Activated CD4-positive, alpha-beta memory T cell treated with anti-CD3 and anti-CD28 coated beads, Interleukin-2, amount 10 ng/mL, durations not matched to agents 7 days and 5 days (primary cell): ENCODE measurements at regions not wholly inside any gene's neighbourhood (a gene's known extent, or its start where the extent isn't known, plus 50 kb on each side); places are given as distances from the start of the nearest gene placed in this dataset.

ENCODE experiments used
- CTCF ChIA-PET: fragments of 350-600 bp; sonication (Branson Sonifier 250); formaldehyde crosslinking; loops from one replicate; lab custom pipeline; 2021; ENCODE audit warnings: antibody characterized with exemption, inconsistent platforms; lab: Charles Lee
- POLR2A ChIA-PET: fragments of 350-600 bp; sonication (Branson Sonifier 250); formaldehyde crosslinking; loops from one replicate; lab custom pipeline; 2021; ENCODE audit warnings: antibody characterized with exemption; lab: Charles Lee
- DNase-seq: peaks from one replicate; pipeline ENCODE4 v3.0.0-alpha.2; 2020
- H3K27ac Mint-ChIP-seq: one replicate; pipeline ENCODE4 v1.8.0; 2021; ENCODE audit warnings: mild to moderate bottlenecking, mixed read lengths
- H3K27me3 Mint-ChIP-seq: one replicate; pipeline ENCODE4 v1.8.0; 2021; ENCODE audit warnings: mixed read lengths
- H3K36me3 Mint-ChIP-seq: one replicate; pipeline ENCODE4 v1.8.0; 2021; ENCODE audit warnings: low read depth, mixed read lengths
- H3K4me1 Mint-ChIP-seq: one replicate; pipeline ENCODE4 v1.8.0; 2021; ENCODE audit warnings: mixed read lengths
- H3K4me3 Mint-ChIP-seq: one replicate; pipeline ENCODE4 v1.8.0; 2021; ENCODE audit warnings: mild to moderate bottlenecking, mixed read lengths
- H3K9me3 Mint-ChIP-seq: one replicate; pipeline ENCODE4 v1.8.0; 2021; ENCODE audit warnings: mixed read lengths

DNA sequence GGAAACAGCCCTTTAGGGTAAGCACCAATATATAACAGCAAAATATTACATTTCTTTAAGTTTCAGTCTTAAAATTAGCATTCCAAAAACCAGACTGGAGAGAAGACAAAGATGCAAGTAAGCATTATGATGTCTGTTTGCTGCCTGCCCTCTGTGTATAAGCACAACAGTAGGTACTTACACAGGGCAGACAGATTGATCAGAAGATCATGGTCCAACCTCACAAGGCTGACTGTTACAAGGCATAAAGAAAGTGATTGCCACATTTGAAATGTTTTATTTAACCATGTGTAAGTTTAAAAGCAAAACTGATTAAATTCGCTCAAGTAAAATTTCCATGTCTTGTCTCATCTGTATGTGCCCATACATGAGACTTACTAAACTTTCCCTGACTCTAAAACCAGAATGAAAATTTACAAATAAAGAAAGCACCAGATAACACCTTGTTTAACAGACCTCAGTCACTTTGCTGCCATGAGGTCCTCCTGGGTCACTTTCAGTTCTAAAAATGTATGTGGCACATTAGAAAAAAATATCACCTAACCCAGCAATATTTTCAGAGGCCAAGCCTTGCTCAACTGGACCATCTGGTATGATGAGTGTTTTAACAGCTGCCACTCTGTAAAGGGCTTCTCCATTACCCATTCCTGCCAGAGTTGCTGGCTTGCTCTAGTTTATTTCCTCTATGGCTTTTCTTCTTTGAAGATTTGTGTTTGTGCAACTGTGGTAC, 297.0 kb downstream of the RBM26 start:
- CTCF ChIA-PET = no interaction called here
- H3K27me3 Mint-ChIP-seq = peaks cover 4% of the 10 kb centered on the region
- H3K9me3 Mint-ChIP-seq = no peaks in the 10 kb centered on the region

DNA sequence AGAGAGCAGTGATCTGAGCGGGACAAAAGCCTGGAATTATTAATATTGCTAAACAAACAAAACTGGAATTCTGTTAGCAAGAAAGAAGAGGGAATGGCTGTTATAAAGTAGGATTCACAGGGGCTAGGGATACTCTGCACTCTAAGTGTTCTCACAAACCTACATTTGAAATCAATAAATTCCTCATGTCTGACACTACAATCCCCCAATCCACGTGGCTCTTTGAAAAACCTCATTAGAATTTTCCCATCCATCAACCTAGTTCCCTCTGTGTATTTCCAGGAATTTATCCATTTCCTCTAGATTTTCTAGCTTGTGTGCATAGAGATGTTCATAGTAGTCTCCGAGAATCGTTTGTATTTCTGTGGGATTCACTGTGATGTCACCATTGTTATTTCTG, 307.5 kb downstream of the RBM26 start:
- H3K4me3 Mint-ChIP-seq = no peak overlapping the region
- CTCF ChIA-PET = no interaction called here
- no peak overlapping the region for H3K27ac Mint-ChIP-seq
- H3K9me3 Mint-ChIP-seq = no peaks in the 10 kb centered on the region
- POLR2A ChIA-PET = no interaction called here
- peaks cover 4% of the 10 kb centered on the region for H3K27me3 Mint-ChIP-seq
- no peak for DNase-seq
- H3K4me1 Mint-ChIP-seq = no peaks in the 10 kb centered on the region
- no peaks in the 10 kb centered on the region for H3K36me3 Mint-ChIP-seq

More for the DNA sequence above, 297.0 kb downstream of the RBM26 start:
- Mint-ChIP-seq H3K4me1 (no peaks in the 10 kb centered on the region), H3K36me3 (no peaks in the 10 kb centered on the region), H3K4me3 (no peak overlapping the region), H3K27ac (no peak overlapping the region)
- no peak for DNase-seq
- POLR2A ChIA-PET = no interaction called here

DNA sequence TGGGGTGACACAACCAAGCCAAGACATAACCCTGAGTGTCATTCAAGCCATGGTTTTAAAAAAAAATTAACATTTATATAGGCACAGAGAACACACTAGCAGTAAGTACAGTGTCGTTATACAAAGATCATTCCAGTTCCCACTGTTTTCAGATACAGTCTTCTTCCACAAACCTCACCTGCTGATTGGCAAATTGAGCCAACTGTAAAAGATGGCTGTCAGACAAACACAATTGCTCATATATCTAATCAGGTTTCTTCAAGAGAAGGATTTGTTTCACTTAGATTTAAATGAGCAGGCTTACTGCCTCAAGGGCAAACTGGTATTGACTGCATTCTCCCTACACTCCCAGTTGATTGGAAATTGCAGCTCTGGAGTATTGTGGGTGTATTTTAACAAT, 308.9 kb downstream of the RBM26 start:
- Mint-ChIP-seq H3K4me1 (no peaks in the 10 kb centered on the region), H3K4me3 (no peak overlapping the region), H3K27me3 (peaks cover 4% of the 10 kb centered on the region), H3K9me3 (no peaks in the 10 kb centered on the region), H3K36me3 (no peaks in the 10 kb centered on the region), H3K27ac (no peak overlapping the region)
- DNase-seq = no peak
- POLR2A ChIA-PET = no interaction called here
- CTCF ChIA-PET = no interaction called here

DNA sequence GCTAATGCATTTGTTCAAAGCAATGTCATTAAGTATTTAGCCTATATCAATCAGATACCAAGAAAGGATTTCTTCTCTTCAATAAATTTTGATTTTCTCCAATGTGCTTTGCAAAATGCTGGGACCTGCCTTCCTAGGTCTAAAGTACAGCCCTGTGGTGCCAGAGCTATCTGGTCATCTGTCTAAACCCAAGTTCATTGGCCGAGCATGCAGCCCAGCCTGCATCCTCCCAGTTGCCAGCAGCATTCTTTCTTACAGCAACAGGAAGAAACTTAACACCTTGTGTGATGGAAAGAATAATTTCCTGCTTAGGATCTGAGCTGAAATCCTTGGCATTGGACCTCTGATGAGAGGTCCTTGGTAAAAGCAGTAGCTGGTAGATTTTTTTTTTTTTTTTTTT, 310.0 kb downstream of the RBM26 start:
- Mint-ChIP-seq H3K27me3 (peaks cover 6% of the 10 kb centered on the region), H3K27ac (no peak overlapping the region), H3K36me3 (no peaks in the 10 kb centered on the region), H3K4me1 (no peaks in the 10 kb centered on the region), H3K9me3 (no peaks in the 10 kb centered on the region), H3K4me3 (no peak overlapping the region)
- CTCF ChIA-PET = no interaction called here
- POLR2A ChIA-PET = no interaction called here
- DNase-seq = no peak

DNA sequence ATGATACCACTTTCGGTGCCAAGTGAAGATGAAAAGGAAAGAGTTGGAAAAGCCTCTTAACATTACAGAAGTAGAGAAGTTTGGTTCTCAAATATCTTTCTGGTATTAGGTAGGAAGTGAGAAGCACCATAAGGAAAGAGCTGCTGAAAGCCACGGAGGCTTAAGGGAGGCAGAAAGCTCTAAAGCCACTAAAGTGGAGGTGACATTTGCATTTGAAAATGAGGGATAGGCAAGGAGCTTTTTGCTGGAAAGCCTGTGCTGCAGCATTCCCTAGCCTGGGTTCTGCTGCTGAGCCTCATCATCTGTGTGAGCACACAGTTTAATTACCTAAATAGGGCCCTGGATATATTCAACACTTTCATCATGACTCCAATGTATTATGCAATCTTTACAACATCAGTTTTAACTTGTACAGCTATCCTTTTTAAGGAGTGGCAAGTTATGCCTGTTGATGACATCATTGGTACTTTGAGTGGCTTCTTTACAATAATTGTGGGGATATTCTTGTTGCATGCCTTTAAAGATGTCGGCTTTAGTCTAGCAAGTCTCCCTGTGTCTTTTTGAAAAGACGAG, 315.4 kb downstream of the RBM26 start:
- ChIA-PET CTCF (no interaction called here), POLR2A (no interaction called here)
- Mint-ChIP-seq H3K36me3 (no peaks in the 10 kb centered on the region), H3K27ac (no peak overlapping the region), H3K4me1 (no peaks in the 10 kb centered on the region), H3K9me3 (no peaks in the 10 kb centered on the region), H3K4me3 (no peak overlapping the region), H3K27me3 (peaks cover 24% of the 10 kb centered on the region)
- DNase-seq = no peak

DNA sequence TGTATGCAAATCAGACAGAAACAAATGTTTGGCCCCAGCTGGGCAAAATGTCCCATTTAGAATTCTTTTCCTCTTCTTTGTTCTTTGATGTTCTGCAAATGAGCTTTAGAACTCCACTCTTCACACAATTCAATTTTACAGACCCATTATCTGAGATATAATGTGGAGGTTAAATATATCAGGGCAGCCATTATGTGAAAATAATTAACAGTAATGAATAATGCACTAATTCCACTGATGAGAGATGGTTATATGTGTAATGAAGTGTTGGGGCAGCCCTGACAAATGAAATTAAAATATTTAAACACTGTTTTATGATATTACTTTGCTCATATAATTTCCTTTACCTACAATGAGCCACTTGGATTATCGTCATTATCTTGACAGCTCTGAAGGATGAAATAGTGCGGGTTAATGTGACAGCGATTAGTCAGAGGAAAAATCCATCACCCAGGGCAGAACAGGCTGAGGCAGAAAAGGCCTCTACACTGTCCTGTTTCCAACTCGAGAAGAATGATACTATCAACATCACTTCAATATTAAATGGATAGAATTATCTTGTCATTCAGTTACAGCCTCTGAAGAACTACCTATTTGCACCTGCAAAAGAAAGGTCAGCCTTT, 321.1 kb downstream of the RBM26 start:
- peaks cover 11% of the 10 kb centered on the region for H3K27me3 Mint-ChIP-seq
- H3K9me3 Mint-ChIP-seq = no peaks in the 10 kb centered on the region
- ChIA-PET POLR2A (no interaction called here), CTCF (no interaction called here)
- H3K27ac Mint-ChIP-seq = no peak overlapping the region
- H3K4me3 Mint-ChIP-seq = no peak overlapping the region
- no peak for DNase-seq
- peaks cover 6% of the 10 kb centered on the region for H3K4me1 Mint-ChIP-seq
- no peaks in the 10 kb centered on the region for H3K36me3 Mint-ChIP-seq

DNA sequence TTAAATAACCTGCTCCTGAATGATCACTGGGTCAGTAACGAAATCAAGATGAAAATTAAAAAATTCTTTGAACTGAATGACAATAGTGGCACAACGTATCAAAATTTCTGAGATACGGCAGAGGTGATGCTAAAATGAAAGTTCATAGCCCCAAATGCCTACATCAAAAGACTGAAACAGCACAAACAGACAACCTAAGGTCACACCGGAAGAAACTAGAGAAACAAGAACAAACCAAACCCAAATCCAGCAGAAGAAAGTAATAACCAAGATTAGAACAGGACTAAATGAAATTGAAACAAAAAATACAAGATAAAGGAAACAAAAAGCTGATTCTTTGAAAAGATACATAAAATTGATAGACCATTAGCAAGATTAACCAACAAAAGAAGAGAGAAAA, 324.1 kb downstream of the RBM26 start:
- Mint-ChIP-seq H3K36me3 (no peaks in the 10 kb centered on the region), H3K27ac (no peak overlapping the region), H3K9me3 (no peaks in the 10 kb centered on the region), H3K27me3 (no peaks in the 10 kb centered on the region), H3K4me1 (peaks cover 20% of the 10 kb centered on the region), H3K4me3 (no peak overlapping the region)
- DNase-seq = no peak
- ChIA-PET POLR2A (no interaction called here), CTCF (no interaction called here)

DNA sequence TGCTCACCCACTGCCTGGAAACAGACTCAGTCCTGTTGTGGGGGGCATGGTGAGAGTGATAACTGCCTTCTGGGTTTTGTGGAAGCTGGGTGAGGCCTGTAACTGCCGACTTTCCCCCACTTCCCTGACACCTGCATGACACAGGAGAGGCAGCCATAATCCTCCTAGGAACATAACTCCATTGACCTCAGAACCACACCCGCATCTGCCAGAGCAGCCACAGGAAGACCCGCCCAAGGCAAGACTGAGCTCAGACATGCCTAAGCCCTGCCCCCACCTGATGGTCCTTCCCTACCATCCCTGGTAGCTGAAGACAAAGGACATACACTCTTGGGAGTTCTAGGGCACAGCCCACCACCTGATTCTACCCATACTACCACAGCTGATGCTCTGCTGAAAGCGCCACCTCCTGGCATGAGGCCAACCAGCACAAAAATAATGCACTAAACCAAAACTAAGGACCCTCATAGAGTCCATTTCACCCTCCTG, 326.7 kb downstream of the RBM26 start:
- peaks cover 4% of the 10 kb centered on the region for H3K27me3 Mint-ChIP-seq
- DNase-seq = no peak
- ChIA-PET CTCF (no interaction called here), POLR2A (no interaction called here)
- H3K36me3 Mint-ChIP-seq = no peaks in the 10 kb centered on the region
- no peaks in the 10 kb centered on the region for H3K9me3 Mint-ChIP-seq
- no peak overlapping the region for H3K4me3 Mint-ChIP-seq
- H3K4me1 Mint-ChIP-seq = peaks cover 20% of the 10 kb centered on the region
- no peak overlapping the region for H3K27ac Mint-ChIP-seq

DNA sequence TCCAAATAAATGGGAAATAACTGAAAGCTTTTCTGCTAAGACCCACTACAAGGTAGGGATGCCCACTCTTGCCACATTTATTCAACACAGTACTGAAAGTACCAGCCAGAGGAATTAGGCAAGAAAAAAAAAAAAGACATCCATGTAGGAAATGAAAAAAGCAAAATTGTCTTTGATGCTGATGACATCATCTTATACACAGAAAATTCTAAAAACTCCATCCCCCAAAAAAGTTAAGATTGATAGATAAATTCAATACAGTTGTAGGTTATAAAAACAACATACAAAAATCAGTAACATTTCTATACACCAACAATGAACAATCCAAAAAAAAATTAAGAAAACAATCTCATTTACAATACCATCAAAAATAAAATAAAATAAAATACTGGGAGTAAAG, 330.4 kb downstream of the RBM26 start:
- no peak overlapping the region for H3K27ac Mint-ChIP-seq
- H3K9me3 Mint-ChIP-seq = no peaks in the 10 kb centered on the region
- ChIA-PET CTCF (no interaction called here), POLR2A (no interaction called here)
- H3K4me3 Mint-ChIP-seq = no peak overlapping the region
- H3K36me3 Mint-ChIP-seq = no peaks in the 10 kb centered on the region
- peaks cover 16% of the 10 kb centered on the region for H3K4me1 Mint-ChIP-seq
- no peak for DNase-seq
- peaks cover 6% of the 10 kb centered on the region for H3K27me3 Mint-ChIP-seq

DNA sequence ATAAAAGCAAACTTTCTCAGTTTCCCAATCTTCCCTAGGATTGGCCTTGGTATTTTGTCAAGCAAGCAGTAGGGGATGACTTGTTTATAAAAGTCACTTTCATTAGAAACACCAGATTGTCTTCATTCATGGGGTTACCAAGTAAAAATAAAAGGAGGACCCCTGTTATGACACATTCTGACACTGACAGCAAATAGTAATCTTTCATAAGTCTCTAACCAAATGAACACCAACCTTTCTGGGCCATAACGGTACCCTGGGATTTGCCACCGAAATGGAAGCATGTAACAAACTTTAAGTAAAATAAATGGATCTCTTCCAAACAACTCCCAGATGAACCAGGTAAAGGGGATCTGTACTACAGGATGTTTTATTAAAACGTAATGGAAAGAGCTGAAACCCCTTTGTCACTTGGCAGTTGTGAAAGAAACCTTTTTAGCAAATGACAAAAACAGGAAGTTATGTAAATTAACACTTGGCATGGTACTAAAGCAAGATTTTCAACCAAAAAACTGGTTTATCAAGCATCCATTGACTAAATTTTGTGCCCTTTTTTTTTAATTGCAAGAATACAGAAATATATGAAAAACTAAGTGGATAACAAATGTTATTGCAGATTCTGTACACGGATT, 335.6 kb downstream of the RBM26 start:
- Mint-ChIP-seq H3K27me3 (peaks cover 8% of the 10 kb centered on the region), H3K4me1 (no peaks in the 10 kb centered on the region), H3K9me3 (no peaks in the 10 kb centered on the region), H3K4me3 (no peak overlapping the region), H3K36me3 (no peaks in the 10 kb centered on the region), H3K27ac (no peak overlapping the region)
- ChIA-PET POLR2A (no interaction called here), CTCF (interaction anchor here (0.9 kb wide), 1 partner anchor 10 kb away, joined by 3 read pairs; no protein-coding TSS in a partner anchor)
- DNase-seq = no peak

DNA sequence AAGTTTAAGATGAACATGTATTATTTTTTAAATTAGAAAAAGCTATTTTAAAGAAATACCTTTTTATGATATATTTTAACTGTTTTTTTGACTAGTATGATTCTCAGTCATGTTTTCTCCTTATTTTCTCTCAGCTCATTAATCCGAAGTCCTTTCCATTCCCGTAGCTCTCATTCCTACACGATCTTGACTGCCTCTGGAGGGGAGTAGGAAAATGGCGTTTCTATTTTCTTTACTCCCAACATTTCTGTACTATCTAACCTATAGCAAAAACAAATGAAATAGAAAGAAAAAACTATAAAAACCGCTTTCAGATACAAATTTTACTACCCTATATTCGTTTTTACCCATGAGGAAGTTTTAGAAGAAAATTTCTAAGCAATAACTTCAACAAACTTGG, 343.8 kb downstream of the RBM26 start:
- Mint-ChIP-seq H3K4me3 (no peak overlapping the region), H3K27me3 (peaks cover 9% of the 10 kb centered on the region), H3K27ac (no peak overlapping the region), H3K36me3 (no peaks in the 10 kb centered on the region), H3K4me1 (no peaks in the 10 kb centered on the region), H3K9me3 (no peaks in the 10 kb centered on the region)
- ChIA-PET CTCF (no interaction called here), POLR2A (no interaction called here)
- DNase-seq = no peak

DNA sequence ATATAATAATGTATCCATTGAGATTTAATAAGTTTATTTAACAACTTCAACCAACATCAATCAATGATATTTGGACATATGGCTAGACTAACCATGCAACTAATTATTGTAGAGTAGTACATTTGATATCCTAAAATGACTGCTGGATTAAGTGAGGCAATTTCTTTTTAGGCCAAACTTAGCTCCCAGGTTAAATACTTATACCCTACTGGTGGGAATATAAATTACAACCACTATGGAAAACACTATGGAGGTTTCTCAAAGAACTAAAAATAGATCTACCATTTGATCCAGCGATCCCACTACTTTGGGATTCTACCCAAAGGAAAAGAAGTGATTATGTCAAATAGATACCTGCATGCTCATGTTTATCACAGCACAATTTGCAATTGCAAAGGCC, 345.8 kb downstream of the RBM26 start:
- H3K4me3 Mint-ChIP-seq = no peak overlapping the region
- H3K27me3 Mint-ChIP-seq = peaks cover 6% of the 10 kb centered on the region
- CTCF ChIA-PET = interaction anchor here (1.4 kb wide), 1 partner anchor 10 kb away, joined by 3 read pairs; no protein-coding TSS in a partner anchor
- H3K36me3 Mint-ChIP-seq = no peaks in the 10 kb centered on the region
- POLR2A ChIA-PET = no interaction called here
- no peak for DNase-seq
- H3K9me3 Mint-ChIP-seq = no peaks in the 10 kb centered on the region
- no peak overlapping the region for H3K27ac Mint-ChIP-seq
- no peaks in the 10 kb centered on the region for H3K4me1 Mint-ChIP-seq

DNA sequence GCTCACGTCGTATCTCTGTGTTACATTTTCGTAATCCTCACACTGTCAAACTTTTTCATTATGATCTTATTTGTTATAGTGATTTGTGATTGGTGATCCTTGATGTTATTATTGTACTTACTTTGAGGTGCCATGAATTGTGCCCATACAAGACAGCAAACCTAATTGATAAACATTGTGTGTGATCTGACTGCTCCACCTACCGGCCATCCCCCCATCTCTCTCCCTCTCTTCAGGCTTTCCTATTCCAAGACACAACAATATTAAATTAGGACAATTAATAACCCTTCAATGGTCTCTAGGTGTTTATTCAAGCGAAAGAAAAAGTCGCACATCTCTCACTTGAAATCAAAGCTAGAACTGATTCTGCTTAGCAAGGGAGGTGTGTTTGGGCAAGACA, 349.3 kb downstream of the RBM26 start:
- ChIA-PET POLR2A (no interaction called here), CTCF (no interaction called here)
- Mint-ChIP-seq H3K4me1 (no peaks in the 10 kb centered on the region), H3K27ac (no peak overlapping the region), H3K36me3 (no peaks in the 10 kb centered on the region), H3K27me3 (peaks cover 8% of the 10 kb centered on the region), H3K4me3 (no peak overlapping the region), H3K9me3 (no peaks in the 10 kb centered on the region)
- DNase-seq = no peak
